Epithelial cell of prostate (primary cell): ENCODE measurements at regions not wholly inside any gene's neighbourhood (a gene's known extent, or its start where the extent isn't known, plus 50 kb on each side); places are given as distances from the start of the nearest gene placed in this dataset.

Experiments
- DNase-seq: peaks from one replicate; pipeline ENCODE4 v3.0.0-alpha.2; 2011; ENCODE audit warnings: low read depth, low spot score
- H3K27ac ChIP-seq: fragments of 450-650 bp; 2 replicates; pipeline ENCODE4 v1.5.1; 2017; ENCODE audit warnings: mild to moderate bottlenecking

DNA sequence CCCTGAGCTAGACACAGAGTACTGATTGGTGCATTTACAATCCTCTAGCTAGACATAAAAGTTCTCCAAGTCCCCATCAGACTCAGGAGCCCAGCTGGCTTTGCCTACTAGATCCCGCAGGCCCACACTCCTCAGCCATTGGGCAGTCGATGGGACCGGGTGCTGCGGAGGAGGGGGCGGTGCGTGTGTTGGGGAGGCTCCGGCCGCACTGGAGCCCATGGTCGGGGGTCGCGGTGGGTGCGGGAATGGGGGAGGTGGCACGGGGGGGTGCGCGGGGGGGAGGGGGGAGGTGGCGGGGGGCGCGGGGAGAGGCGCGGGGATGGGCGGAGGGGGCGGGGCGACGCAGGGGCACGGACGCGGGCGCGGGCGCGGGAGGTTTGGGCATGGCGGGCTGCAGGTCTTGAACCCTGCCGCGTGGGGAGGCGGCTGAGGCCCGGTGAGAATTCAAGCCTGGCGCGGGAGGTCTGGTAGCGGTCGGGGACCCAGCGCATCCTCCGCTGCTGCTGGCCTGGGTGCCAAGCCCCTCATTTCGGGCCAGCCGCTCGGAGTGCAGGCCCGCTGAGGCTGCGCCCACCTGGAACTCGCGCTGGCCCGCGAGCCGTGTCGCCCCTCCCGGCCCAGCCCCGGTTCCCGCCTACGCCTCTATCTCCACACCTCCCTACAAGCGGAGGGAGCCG is 674.1 kb downstream of the SLITRK5 start:
- DNase-seq = no peak
- H3K27ac ChIP-seq = no peak overlapping the region

DNA sequence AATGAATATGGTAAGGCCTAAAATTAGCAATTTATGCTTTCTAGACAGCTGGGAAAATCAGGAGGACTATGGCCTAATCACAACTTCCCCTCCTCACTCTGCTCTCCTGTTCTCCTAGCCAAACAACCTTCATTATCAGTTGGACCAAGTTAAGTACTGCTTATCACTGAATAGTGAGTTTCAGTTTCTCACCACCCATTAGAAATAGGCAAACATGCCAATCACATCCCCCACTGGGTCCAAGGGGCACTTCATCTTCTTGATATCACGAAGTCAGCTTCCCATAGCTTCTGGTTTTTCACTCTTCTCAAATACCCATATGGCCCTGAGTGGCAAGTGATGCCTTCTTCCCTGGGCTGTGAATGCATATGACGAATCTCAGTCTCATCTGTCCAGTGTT is 689.6 kb downstream of the SLITRK5 start:
- no peak for DNase-seq
- H3K27ac ChIP-seq = no peak overlapping the region

GRCh38 chr13:88369866-88370265 is 698.7 kb downstream of the SLITRK5 start:
- DNase-seq = no peak
- H3K27ac ChIP-seq = no peak overlapping the region

- no peak for DNase-seq
- no peak overlapping the region for H3K27ac ChIP-seq
Measured at GRCh38 chr13:88376760-88377388, 705.7 kb downstream of the SLITRK5 start.

- no peak overlapping the region for H3K27ac ChIP-seq
- no peak for DNase-seq
Measured at GRCh38 chr13:88377852-88378251, 706.7 kb downstream of the SLITRK5 start.

GRCh38 chr13:88384542-88384941 is 713.4 kb downstream of the SLITRK5 start:
- H3K27ac ChIP-seq = no peak overlapping the region
- no peak for DNase-seq

GRCh38 chr13:88395804-88396203 is 724.6 kb downstream of the SLITRK5 start:
- no peak for DNase-seq
- no peak overlapping the region for H3K27ac ChIP-seq

DNA sequence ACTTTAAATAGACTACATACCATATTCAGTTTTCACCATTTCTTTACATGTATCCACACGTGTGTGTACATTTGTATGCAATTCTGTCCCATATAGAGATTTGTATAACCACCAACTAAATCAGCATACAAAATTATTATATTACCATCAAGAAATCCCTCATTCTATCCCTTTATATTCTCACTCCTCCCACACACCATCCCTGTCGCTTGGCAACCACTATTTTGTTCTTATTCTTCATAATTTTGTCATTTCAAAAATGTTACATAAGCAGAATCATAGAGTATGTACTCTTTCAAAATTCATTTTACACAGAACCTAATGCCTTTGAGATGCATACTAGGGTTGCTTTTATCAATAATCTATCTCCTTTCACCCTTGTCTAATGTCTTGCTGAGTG is 740.5 kb downstream of the SLITRK5 start:
- no peak overlapping the region for H3K27ac ChIP-seq
- DNase-seq = no peak

DNA sequence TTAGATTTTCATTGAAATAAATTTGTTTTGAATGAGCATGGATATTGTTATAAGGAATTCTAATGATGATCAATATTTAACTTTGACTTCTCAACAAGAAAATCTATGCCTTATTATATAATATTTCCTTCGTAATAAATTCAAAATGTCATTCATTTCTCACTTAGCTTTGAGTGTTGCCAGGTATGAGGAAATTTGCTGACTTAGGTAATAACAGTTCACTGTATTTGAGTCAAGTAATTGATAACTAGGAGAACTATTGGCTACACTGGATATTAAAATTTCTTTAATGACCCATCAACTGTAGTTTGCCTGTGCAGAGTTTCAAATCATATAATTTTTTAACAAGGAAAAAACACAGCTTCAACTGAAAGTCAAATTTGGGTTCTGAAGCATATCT is 746.6 kb downstream of the SLITRK5 start:
- no peak overlapping the region for H3K27ac ChIP-seq
- no peak for DNase-seq

GRCh38 chr13:88424463-88424862 is 753.3 kb downstream of the SLITRK5 start:
- no peak overlapping the region for H3K27ac ChIP-seq
- no peak for DNase-seq

DNA sequence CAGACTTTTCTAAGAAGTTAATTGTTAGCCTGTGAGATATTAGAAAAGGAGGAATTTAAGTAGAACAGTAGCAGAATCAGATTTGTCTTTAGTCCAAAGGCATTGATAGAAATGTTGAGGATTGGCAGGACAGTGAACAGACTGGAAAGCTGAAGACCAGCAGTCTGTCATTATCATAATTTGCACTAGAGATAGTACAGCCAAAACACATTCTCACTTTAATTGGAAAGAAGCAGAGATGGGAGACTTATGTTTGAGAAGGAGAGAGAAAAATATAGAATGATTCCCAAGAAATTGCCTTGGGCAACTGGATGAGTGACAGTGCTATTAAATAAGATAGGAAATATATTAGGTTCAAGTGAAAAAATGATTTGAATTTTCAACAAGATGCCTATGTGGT is 755.5 kb downstream of the SLITRK5 start:
- H3K27ac ChIP-seq = no peak overlapping the region
- DNase-seq = no peak

DNA sequence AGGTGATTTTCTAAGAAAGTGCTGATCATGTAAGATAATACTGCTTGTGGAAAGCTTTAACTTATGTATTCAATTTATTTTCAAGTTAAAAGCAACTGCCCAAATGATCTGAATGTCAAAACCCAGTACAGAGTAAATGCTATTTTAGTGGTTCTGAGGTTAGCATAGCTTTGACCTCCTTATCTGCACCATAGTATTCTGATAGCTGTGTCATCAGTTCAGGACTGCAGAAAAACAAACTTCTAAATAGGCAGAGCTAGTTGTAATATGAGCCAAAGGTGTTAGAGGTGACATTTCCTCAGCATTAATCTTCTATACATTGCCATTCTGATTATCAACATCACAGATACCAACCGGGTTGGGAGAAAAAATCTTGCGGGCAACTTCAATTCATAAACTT is 758.7 kb downstream of the SLITRK5 start:
- no peak overlapping the region for H3K27ac ChIP-seq

DNA sequence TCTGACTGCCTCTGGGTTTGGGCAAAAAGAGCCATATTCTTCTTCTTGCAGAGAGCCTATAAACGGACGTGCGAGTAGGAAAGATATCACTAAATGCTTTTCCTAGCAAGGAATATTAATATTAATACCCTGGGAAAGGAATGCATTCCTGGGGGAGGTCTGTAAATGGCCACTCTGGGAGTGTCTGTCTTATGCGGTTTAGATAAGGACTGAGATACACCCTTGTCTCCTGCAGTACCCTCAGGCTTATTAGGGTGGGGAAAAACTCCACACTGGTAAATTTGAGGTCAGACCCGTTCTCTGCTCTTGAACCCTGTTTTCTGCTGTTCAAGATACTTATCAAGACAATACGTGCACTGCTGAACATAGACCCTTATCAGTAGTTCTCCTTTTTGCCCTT is 763.8 kb downstream of the SLITRK5 start:
- no peak for DNase-seq
- no peak overlapping the region for H3K27ac ChIP-seq

More for the DNA sequence above, 758.7 kb downstream of the SLITRK5 start:
- no peak for DNase-seq

DNA sequence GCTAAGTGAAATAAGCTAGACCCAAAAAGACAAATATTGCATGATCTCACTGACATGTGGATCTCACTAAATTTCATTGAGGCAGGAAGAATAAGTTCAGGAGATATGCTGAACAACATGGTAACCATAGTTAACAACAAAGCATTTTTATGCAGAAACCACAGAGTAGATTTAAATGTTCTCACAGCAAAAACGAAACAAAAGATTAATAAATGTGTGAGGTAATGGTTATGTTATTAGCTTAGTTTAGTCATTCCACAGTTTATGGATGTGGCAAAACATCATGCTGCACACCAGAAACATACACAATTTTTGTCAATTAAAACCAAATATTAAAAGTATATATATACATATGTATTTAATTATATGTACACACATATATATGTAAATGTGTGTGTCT is 765.8 kb downstream of the SLITRK5 start:
- H3K27ac ChIP-seq = no peak overlapping the region
- no peak for DNase-seq

- DNase-seq = no peak
- H3K27ac ChIP-seq = no peak overlapping the region
Measured at GRCh38 chr13:88450515-88450914, 779.3 kb downstream of the SLITRK5 start.

GRCh38 chr13:88456151-88456550 is 785.0 kb downstream of the SLITRK5 start:
- H3K27ac ChIP-seq = no peak overlapping the region
- DNase-seq = no peak

GRCh38 chr13:88459331-88459730 is 788.2 kb downstream of the SLITRK5 start:
- no peak overlapping the region for H3K27ac ChIP-seq
- DNase-seq = no peak

DNA sequence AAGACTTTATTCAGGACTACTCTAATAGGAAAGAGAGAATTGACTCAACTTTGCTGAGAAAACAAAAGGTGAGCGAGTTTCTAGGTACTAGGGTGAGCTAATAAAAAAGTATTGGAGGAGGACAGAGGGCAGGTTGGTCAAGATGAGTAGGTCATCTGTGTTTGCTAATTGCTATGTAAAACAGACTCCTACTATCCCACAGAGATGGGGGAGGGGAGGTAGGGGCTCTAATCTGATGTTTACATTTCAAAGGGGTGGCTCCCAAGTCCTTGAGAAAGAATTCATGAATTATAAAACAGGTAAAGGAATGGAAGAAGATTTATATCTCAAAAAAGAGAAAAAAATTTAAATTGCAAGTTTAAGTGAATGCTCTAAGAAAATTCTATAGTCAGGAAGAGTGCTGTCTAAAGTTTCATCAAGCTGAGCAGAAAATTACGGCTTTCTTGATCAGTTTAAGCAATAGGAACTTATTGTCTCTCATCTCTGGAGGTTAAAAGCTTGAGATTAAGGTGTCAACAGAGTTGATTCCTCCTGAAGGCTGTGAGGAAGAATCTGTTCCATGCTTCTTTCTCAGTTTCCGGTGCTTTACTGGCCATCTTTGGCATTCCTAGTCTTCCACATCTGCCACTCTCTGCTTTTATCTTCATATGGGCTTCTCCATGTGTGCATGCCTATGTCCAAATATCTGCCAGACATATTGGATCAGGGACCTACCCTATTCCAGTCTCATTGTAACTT is 790.3 kb downstream of the SLITRK5 start:
- no peak for DNase-seq
- H3K27ac ChIP-seq = no peak overlapping the region

GRCh38 chr13:88464851-88465250 is 793.7 kb downstream of the SLITRK5 start:
- H3K27ac ChIP-seq = no peak overlapping the region
- DNase-seq = no peak

- H3K27ac ChIP-seq = no peak overlapping the region
- no peak for DNase-seq
Measured at GRCh38 chr13:88472316-88472715, 801.1 kb downstream of the SLITRK5 start.

DNA sequence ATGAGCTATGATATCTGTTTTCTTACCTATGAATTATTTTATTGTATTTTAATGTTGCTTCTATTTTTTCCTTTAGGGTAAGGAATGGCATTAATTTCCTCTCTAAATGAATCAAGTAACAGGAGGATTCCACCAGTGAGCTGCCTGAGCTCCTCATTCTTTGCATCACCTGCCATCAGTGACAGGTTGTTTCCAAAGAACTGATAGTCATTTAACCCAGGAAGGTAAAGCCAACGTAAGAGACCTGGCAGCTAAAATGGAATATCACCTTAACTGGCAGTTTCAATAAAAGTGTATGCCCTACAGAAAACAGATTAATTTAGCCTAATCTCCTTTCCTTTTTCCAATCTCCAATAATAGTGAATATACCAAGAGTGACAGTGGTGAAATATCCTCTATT is 812.0 kb downstream of the SLITRK5 start:
- DNase-seq = no peak
- H3K27ac ChIP-seq = no peak overlapping the region

DNA sequence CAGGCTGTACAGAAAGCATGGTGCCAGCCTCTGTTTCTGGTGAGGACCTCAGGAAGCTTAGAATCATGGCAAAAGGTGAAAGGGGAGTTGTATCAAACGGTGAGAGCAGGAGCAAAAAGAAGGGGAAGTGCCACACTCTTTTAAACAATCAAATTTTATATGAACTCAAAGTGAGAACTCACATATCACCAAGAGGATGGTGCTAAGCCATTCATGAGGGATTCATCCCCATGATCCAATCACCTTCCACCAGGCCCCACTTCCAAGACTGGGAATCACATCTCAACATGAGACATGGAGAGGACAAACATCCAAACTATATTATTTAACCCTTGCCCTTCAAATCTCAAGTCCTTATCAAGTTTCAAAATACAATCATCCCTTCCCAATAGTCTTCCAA is 836.7 kb downstream of the SLITRK5 start:
- no peak overlapping the region for H3K27ac ChIP-seq
- DNase-seq = no peak
